GM19452 (cell line): ENCODE measurements at regions not wholly inside any gene's neighbourhood (a gene's known extent, or its start where the extent isn't known, plus 50 kb on each side); places are given as distances from the start of the nearest gene placed in this dataset.
"Not testable (repeated sequence)": the region's sequence is repeated elsewhere in the genome, so short reads cannot be mapped to it uniquely, and the experiment has no call there.

Experiments used
- ATAC-seq: cut with Tn5 transposase; IDR thresholded peaks from one replicate; pipeline ENCODE4 v1.9.1; 2021; ENCODE audit not compliant: unreplicated experiment

DNA sequence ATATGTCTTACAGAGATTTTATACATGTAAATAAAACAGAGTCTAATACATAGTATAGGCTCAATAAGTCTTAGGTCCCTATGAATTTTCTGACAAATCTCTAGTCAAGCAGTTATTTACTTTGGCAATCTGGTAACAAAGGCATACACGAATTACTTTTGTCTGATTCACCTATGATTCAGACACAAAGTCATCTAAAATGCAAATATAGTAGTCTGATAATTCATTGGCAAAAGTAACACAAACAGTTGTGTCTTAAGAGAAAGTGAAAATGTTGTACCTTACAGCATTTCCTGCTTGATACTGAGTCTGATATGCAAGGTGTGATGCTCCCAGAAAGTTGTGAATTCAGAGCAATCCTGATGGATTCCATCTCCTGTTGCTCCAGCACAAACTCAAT, 209.4 kb upstream of the PRSS1 start:
- ATAC-seq = no peak

DNA sequence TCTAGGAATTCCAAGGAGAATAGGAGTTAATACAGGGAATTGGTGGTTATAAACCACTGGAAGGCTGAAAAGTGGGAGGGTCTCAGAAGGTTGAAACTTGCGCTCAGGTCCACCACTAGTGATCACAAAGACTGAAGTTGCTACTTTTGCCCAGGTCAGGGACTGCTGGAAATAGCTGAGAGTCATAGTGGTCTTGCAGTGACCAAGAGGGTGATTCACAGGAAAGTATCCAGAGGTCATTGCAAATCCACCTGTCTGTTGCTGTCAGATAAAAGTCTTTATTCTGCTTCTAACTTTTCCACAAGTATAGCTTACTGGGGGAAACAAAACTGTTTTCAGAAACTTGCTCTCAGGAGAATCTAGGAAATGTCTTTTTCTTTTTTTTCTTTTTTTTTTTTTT, 211.5 kb upstream of the PRSS1 start:
- no peak for ATAC-seq

DNA sequence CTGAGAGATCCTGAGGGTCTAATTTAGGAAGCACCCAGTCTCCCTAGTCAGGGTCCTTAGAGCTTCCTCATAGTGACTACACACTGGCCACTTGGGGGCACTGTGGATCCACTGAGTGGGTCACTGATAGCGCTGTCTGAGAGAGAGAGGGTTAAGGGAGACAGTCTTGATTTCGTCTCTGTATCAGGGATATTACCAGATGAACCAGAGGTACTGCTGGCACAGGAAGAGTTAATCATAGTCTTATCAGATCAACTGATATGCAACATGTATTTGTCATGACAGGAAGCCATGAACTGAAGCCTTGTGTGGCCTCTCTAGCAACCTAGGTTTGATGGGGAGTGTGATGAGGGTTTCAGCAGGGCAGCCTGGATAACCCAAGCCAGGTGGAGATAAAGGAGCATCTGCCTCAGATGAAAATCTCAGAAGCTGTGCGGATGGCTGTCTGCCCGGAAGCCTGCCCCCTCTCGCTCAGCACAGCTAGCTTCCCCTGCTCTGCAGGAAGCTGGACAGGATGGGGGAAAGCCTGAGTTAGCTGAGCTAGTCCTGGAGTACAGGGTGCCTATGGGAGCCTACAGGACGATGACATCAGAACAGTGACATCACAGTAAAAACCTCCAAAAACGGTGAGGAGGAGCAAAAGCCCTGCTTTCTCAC, 214.0 kb upstream of the PRSS1 start:
- peak; percentile 96 for ATAC-seq

DNA sequence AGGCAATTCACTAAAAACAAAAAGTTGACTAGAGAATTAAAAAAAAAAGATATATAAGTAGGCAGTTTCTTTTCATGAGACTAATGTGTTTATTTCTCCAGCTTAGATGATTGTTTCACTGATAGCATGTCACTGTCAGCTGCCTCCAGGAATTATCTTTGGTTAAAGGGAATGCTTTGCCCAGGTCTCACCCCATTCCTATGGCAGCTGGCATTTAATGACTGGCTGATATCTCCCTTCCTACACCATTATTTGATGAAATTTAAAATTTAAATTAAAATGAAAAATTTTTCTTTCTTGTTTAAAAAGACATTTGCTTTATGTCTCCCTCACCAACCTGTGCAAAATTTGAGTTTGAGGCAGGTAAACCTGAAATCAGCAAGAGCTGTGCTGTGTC, 214.5 kb upstream of the PRSS1 start:
- no peak for ATAC-seq

DNA sequence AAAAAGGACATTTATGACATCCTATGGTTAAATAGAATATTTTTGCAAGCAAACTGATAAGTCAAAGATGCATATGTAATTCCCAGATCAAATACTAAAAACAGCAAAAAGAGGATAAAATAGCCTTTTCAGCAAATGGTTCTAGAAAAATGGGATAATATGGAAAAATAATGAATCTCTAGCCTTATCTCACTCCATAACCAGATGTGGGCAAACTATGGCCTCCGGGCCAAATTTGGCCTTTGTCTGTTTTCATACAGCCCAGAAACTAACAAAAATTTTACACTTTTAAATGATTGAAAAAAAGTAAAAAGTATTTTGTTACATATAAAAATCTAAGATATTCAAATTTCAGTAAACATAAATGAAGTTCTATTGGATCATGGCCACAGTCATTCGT, 215.4 kb upstream of the PRSS1 start:
- no peak for ATAC-seq

DNA sequence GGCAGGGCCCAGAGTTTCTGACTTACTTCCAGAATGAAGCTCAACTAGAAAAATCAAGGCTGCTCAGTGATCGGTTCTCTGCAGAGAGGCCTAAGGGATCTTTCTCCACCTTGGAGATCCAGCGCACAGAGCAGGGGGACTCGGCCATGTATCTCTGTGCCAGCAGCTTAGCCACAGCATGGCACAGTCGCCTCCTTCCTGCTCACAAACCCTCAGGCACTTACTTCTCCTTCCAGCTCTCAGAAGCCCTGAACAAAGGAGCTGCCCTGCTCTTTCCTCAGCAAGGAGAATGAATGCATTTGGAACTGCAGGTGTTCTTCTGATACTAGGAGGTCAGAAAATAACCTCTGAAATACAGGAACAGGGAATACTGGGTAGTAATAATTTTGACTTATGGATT, 219.7 kb upstream of the PRSS1 start:
- ATAC-seq = no peak

DNA sequence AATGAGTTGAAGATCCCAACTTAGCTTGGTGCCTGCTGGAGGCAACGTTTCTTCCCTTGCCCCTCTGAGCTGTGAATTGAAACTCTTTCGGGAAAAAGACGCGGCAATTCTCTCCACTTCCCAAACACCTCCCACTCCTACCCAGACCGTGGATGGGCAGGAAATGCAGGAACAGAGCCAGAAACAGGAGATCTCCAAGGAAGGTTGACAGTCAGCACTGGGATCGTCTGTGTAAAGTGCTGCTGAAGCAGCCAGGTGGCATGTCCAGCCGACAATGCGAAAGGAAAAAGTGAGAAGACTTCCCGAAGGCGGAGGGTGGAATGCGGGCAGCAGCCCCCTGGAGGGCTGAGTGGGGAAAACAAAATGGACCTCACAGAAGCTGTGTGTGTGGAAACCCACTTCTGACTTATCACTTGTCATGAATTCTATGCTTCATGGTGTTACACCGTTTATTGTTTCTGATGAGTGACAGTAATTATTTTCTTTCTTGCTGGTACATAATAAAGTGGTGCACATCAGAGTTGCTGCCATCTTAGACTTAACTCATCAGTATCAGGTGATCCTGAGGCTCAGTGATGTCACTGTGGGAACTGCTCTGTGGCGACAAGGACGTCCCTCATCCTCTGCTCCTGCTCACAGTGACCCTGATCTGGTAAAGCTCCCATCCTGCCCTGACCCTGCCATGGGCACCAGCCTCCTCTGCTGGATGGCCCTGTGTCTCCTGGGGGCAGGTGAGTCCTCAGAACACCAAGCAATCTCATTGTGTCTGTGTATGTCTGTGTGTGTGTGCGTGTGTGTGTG, 220.5 kb upstream of the PRSS1 start:
- ATAC-seq = no peak

DNA sequence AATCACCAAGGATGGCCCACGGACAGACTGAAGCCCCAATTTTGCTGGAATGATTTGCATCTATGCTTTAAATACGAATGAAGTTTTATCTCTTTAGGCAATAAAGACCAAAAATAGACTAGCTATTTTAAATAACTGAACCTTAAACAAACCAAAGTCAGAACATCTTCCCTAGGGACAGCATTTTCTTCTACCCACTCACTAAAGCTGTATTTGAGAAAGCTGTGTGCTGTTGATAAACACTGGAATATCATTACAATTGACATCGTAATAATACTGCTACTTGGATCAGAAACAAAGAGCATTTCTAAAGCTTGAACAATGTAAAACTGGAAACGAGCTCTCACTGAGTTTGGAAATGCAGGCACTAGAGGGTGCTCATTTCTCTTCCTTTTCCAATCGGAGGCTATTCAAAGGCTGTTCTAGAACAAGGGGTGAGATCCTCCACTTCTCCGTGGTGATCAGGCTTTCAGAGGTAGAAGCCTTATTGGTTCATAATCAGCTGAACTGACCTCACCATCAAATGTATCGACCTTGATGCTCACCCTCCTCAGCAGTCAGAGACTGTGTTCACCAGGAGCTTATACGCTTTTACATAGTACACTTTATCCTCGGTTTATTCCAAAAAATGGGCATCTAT, 225.3 kb upstream of the PRSS1 start:
- no peak for ATAC-seq

DNA sequence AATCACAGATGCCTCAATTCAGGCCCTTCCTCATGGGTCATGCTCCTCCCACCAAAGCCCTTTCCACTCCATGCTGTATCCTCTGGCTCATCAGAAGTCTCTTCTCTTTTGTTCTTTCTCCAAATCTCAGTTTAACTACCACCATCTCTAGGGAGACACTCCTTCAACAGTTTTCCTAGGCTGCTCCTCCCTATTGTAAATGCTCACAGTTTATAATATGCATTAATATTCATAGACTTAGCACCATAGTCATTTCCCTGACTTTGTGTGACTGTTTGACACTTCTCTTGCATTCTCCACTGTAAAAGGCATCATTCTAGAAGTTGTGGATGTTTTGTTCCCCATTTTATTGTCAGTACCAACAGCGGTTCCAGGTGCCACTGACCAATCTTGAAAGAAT, 226.5 kb upstream of the PRSS1 start:
- ATAC-seq = no peak

DNA sequence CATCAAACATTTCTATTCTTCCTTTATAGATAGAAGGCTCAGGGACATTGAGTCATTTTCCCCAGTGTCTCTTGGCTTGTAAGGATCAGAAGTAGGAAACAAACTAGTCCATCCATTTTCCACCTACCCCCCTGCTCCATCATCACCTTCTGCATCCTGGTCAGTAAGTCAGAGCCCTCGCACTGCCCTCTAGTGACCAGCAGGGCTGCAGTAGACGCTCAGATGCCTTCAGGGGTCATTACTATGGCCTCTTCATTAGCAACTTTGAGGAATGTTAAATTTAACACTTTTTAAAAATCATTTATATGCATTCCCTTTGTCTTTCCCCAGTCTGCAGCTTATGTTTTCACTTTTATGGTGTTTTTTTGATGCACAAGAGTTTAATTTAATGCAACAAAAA, 228.4 kb upstream of the PRSS1 start:
- ATAC-seq = not testable (repeated sequence)

DNA sequence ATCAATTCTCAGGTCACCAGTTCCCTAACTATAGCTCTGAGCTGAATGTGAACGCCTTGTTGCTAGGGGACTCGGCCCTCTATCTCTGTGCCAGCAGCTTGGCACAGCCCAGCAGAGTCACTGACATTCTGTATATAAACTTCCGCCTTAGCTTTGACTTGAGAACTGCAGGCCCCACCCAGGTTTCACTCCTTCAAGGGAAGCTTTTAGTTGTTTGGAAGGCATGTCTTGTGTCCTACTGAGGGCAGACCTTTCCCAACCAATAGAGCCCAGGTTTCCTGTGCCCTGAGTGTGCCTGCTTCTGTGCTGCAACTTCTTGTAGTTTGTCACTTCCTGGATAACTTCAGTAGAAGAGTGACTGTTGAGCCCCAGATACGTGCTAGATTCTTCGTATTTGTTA, 228.8 kb upstream of the PRSS1 start:
- ATAC-seq = not testable (repeated sequence)

DNA sequence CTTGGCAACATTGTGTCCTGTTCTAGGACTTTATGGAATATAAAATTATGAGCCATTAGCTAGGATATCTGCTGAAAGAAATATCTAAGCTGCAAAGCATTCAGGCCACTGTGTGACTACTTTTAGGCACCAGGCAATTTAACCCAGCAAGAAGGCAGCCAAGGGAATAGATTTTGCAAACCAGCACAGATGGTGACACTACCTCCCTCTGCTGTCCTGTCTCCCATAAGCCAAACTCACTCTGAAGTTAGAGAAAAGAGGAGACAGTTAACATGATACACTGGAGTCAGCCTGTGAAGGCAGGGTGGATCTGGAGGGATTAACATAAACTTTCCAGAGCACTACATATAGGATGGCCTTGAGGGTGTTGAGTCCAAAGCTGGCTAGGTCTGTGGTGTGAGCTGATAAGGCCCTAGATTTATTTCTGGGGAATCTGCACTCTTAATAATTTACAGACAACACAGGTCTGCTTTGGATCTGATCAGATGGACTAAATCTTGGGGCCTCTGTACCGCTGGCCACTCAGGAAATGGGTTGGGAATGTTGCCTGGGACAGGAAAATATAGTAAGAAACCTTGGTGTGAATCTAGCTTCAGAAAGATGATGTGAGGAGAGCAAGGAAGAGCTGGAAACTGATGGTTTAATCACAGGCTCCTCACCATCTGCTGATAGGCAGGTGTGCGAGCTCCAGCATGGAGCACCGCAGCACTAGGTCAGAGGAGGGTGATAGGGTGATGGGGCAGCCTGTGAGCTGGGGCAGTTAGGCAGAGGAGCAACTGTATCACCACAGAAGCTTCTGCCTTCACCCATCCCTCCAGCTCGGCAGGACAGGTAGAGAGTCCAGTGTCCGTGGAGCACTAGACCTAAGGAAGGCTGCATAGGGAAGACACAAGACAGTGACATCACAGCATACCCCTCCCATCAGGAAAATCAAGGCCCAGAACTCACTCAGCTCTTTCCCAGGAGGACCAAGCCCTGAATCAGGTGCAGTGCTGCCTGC, 229.9 kb upstream of the PRSS1 start:
- no peak for ATAC-seq

DNA sequence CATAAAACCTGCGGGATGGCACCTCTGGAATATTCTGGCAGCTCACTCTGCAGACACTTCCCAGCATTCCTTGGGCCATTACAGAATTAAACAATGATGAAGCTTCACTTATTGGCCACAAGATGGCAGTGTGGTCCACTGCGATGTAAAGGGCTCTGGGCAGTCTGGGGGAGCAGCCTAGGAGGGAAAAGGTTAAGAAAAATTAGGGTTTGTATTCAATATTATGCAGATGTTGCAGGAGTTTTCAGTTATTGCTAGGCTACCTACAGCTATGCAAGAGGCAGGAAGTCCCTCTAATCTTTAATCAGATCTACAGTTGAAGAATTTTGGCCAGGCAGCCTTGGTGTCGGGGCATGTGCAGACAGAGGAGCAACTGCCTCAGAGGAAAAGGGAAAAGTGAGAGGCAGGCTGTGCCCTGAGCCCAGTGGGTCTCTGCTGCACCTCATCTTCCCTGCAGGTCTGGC, 233.2 kb upstream of the PRSS1 start:
- ATAC-seq = peak; percentile 95

DNA sequence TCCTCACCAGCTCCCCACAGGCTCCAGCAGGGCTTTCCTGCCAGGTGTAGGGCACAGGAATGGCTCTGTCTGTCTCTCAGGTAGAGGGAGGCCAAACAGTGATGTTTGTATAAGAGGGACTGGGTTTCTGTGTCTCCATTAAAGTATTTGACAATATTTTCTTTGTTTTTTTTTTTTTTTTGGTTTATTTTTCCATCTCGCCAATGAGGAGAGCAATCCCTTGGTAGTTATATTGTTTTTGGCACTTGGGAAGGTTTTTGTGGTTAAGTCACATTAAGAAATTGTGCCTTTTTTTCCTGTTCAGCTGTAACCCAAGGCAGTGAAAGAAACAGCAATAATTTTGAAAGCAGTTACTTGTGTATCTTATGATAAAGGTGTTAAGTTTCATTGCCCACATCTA, 234.6 kb upstream of the PRSS1 start:
- ATAC-seq = not testable (repeated sequence)

DNA sequence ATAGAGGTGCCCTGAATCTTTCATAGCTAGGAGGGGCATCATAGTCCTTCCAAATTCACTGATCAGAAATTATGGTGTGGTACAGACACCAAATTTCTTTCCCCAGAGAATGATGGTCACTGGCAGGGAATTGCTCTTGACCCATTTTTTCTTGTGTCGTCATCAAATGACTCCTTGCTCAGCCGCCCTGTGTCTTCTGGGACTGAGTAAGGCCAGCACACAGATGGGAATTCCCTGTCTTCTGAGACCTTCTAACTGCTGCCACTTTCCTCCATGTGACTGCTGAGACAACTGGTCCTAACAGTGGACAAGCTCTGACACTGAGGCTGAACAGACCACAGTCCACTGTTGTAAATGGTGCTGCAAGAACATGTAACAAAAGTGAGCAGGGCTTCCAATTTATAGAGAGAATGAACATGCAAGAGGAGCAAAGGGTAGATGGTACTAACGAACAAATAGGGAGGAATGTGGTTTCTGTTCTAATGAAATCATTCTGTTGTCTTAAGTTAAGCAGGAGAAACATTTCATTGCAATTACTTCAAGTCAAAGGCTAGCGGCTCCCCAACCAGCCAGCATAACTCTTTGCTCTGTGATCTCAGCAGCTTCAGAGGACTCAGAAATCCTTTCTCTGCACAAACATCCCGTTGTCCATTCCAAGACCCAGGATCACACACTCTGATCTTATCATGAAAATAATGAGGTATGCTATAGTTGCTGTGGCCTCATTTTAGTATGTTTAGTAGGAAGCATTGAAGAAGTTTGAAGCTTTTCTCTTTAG, 235.9 kb upstream of the PRSS1 start:
- no peak for ATAC-seq

DNA sequence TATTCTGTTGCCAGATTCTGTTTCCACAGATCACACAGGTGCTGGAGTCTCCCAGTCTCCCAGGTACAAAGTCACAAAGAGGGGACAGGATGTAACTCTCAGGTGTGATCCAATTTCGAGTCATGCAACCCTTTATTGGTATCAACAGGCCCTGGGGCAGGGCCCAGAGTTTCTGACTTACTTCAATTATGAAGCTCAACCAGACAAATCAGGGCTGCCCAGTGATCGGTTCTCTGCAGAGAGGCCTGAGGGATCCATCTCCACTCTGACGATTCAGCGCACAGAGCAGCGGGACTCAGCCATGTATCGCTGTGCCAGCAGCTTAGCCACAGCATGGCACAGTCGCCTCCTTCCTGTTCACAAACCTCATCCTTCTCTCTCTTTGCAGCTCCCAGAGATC, 237.5 kb upstream of the PRSS1 start:
- ATAC-seq = no peak

DNA sequence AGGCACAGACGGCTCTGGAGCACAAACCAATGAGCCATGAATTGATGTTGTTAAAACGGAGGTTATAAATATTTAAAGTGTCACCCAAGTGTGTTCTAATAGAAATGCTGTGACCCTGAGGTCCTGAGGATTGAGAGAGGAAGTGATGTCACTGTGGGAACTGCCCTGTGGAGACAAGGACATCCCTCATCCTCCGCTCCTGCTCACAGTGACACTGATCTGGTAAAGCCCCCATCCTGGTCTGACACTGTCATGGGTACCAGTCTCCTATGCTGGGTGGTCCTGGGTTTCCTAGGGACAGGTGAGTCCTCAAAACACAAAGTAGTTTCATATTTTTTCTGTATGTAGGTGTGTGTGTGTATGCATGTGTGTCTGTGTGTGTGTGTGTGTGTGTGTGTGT, 237.9 kb upstream of the PRSS1 start:
- ATAC-seq = no peak

DNA sequence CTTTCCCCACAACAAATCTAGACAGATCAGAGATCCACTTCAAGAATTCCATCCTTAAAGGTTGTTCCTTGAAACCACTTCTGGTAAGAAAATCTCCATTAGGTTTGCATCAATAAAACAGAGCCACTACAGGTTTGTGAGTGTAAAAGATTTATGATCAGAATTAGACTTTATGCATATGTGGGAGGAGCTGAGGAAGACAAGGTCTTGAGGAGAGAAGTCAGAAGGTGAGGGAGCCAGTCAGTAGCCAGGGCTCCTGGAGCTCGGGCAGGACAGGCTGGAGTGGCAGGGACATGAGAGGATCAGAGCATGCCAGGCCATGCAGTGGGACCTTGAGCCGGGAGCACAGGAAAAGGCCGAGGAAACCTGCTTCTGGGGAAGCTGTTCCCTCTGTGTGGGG, 240.0 kb upstream of the PRSS1 start:
- ATAC-seq = not testable (repeated sequence)

DNA sequence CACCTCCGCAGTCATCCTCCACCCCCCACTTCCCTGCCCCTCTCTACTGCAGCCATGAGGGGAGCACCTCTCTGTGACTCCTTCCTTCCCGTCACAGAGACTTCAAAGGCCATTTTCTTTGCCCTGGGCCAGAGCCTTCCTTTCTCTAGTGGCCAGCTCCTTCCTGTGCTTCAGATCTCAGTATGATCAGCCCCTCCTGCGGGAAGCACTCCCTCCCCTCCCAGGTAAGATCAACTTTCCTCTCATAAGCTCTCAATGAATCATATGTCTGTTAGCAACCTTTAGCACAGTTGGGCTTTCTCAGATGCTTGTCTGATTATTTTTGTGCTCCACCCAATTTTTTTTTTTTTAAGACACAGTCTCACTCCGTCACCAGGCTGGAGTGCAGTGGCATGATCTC, 241.0 kb upstream of the PRSS1 start:
- no peak for ATAC-seq

DNA sequence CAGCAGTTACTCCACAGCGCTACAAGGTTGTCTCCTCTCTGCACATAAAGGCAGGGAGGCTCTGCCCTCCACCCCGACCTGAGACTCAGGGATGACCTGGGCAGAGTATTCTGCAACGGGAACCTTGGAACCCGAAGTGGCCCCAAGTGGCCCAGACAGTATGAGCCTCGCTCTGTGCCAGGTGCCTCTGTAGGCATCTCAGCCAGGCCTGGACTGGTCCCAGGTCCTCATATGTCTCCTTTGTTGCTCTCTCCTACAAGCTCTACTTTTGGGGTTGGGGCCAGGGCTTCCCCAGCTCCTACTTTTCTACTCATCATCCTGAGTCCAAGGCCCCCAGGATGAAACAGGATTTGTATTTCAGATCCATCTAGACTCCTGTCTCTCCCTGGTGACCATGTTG, 241.5 kb upstream of the PRSS1 start:
- ATAC-seq = no peak
